Myocyte (in vitro differentiated cells): ENCODE measurements at regions not wholly inside any gene's neighbourhood (a gene's known extent, or its start where the extent isn't known, plus 50 kb on each side); places are given as distances from the start of the nearest gene placed in this dataset.

Experiments used
- DNase-seq: peaks from one replicate; pipeline ENCODE4 v3.0.0-alpha.2; 2012; ENCODE audit warnings: low read depth

GRCh38 chr18:40851014-40851429, 1104.0 kb upstream of the PIK3C3 start:
- DNase-seq: no peak

- DNase-seq: no peak
These were observed 1105.1 kb upstream of the PIK3C3 start for GRCh38 chr18:40849886-40850285.

- no peak for DNase-seq
These were observed 1113.6 kb upstream of the PIK3C3 start for GRCh38 chr18:40841467-40841866.

GRCh38 chr18:40841063-40841462, 1114.0 kb upstream of the PIK3C3 start:
- no peak for DNase-seq

- DNase-seq: no peak
These were observed 1122.7 kb upstream of the PIK3C3 start for GRCh38 chr18:40832362-40832761.

GRCh38 chr18:40824291-40824690, 1130.7 kb upstream of the PIK3C3 start:
- no peak for DNase-seq

GRCh38 chr18:40821596-40822243, 1133.3 kb upstream of the PIK3C3 start:
- no peak for DNase-seq

DNA sequence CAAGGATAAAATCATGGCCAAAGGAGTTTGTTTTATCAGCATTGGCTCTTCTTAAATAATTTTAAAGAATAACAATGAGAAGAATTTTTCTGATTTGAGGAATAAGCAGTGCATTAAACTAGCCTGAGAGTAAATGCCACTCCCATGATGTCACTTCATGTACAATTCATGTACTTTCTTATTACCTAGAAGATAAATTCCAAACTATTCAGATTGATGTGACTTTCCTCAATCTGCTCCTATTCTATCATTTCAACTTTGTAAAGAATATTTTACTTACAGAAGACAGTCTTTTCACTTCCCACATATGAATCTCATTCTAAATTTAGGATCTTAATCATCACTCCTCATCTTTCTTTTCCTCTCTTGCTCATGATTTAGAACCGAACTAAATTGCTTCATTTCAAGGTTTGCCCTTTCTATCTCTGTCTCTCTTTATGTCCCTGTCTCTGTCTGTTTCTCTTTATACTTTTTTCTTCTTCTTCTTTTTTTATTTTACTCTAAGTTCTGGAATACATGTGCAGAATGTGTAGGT, 1142.0 kb upstream of the PIK3C3 start:
- DNase-seq: no peak

DNA sequence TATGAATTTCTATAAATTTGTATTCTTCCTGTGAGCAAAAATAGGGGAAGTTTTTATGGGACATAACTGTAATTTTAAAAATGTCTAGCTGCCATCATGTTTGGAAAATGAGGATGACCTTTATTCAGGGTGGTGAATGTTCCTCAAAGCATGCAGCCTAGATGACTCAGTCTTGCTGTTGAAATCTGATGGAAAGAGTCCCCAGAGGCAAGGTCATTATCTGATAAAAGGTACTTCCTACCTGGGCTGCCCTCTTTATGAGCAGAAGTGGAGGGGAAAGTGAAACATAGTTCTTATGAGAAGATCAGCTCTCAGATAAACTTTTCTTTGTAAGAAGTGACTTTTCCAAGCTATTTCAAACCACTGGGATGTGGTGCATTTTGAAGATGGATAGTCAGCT, 1144.7 kb upstream of the PIK3C3 start:
- DNase-seq: peak; percentile 0

- DNase-seq: no peak
These were observed 1165.7 kb upstream of the PIK3C3 start for GRCh38 chr18:40789286-40789685.

DNA sequence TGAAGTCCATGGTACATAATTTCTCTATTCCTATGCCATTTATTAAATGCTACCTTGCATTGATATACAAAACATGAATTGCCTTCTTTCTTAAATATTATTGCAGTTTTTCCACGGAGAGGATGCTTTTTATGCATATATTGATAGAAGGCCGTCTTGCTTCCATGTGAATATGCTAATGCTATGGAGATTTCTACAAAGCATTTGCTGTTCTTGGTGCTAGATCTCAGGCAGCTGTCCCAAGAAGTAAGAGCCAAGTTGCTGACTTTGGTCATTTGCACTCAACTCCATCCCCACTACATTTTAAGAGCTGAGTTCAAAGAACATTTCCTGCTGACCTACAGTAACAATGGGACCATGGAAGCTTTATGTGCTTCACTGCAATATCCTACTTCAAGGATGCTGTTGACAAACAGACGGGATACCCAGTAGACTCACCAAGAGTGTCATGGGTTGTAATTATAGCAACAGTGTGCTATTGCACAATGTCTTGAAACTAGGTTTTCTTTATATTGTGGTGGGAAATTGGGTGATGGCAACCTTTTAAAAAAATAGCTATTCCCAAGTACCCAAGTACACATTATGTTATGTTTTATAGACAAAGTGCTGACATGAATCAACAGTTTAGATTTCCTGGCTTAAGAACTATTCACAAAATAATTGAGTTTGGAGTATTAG, 1172.4 kb upstream of the PIK3C3 start:
- DNase-seq: no peak

DNA sequence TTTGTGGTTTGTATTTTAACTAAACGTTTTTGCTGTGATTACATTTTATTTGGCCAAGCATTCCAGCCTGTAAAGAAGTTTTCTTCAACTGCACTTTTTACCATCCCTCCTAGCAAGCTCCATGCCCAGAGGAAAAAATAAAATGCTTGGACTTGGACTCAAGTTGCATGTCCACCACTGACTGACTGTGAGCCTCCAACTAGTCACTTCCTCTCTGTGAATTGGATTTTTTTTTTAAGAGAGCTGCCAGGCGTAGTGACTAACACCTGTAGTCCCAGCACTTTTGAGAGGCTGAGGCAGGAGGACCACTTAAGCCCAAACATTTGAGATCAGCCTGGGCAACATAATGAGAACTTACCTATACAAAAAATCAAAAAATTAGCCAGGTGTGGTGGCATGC, 1185.2 kb upstream of the PIK3C3 start:
- DNase-seq: no peak

GRCh38 chr18:40760251-40760650, 1194.8 kb upstream of the PIK3C3 start:
- no peak for DNase-seq

DNA sequence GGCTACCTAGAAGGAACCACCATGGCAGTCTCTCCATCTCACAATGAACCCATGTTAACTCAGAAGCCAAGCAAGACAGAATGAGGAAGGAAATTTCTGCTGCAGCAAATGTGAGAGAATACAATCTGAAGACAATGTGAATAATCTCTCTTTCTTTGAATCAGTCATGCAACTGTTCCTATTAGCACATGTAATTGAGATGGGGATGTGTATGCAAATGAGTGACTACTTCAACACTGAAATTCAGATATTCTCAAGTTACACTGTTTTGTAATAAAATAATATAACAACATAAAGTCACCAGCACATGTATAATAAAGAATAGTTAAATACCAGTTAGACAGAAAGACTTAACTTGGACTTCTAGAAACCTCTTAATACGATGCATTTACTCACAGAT, 1200.6 kb upstream of the PIK3C3 start:
- no peak for DNase-seq

GRCh38 chr18:40752316-40752715, 1202.7 kb upstream of the PIK3C3 start:
- no peak for DNase-seq

GRCh38 chr18:40751186-40751585, 1203.8 kb upstream of the PIK3C3 start:
- no peak for DNase-seq

GRCh38 chr18:40739029-40739428, 1216.0 kb upstream of the PIK3C3 start:
- DNase-seq: no peak

DNA sequence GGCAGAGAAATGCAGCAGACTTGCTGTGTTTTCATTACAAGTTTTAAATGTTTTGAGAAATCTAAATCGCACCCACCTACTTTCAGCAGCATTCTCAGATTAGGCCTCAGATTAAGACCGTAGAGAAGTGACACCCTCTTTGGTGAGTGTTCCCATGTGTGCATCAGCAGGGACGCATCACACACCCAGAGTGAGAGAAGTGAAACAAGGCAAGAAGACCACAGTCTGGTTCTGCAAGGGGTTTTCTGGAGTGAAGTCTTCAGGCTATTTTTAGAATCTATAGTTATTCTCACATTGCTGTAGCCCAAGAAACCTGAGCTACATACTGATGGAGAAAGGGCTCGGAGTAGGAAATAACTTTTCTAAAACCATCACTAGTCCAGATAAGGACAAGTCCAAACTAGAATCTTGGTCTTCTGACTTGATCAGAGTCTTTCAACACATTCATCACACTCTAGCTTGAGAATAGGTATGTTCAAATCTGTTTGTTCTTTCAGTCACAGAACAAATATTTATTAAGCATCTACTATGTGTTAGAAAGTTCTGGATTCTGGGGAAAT, 1216.6 kb upstream of the PIK3C3 start:
- no peak for DNase-seq

- DNase-seq: no peak
These were observed 1246.3 kb upstream of the PIK3C3 start for GRCh38 chr18:40708726-40709125.

GRCh38 chr18:40707797-40708196, 1247.2 kb upstream of the PIK3C3 start:
- DNase-seq: no peak

DNA sequence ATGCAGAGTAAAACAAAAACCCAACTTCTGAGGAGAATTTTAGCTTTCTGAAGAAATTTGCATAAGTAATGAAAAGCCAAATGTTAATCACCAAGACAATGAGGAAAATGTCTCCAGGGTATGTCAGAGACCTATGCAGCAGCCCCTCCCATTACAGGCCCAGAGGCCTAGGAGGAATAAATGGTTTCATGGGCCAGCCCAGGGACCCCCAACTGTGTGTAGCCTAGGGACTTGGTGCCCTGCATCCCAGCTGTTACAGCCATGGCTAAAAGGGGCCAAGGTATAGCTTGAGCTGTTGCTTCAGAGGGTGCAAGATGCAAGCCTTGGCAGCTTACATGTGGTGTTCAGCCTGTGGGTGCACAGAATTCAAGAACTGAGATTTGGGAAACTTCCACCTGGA, 1256.9 kb upstream of the PIK3C3 start:
- DNase-seq: no peak

DNA sequence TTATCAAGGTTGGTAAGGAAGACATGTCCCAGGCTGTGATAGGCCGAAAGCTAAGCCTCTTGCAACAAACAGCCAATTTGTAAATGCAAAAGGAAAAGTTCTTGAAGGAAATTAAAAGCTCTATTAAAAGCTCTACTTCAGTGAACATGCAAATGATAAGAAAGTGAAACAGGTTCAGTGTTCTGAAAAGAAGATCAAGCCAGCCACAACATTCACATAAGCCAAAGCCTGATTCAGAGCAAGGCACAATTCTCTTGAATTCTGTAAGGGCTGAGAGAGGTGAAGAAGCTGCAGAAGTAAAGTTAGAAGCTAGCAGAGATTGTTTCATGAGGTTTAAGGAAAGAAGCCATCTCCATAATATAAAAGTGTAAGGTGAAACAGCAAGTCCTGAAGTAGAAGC, 1259.5 kb upstream of the PIK3C3 start:
- DNase-seq: no peak

- DNase-seq: no peak
These were observed 1262.2 kb upstream of the PIK3C3 start for GRCh38 chr18:40692871-40693270.
